Peyer's patch (tissue), 4 donors: ENCODE measurements at regions not wholly inside any gene's neighbourhood (a gene's known extent, or its start where the extent isn't known, plus 50 kb on each side); places are given as distances from the start of the nearest gene placed in this dataset.

ENCODE experiments used
- DNase-seq, 3 donors: peaks; one replicate each; pipeline ENCODE4 v3.0.0-alpha.2; 2017 to 2019
- H3K27ac ChIP-seq, 4 donors: fragments of 200-600 bp; sonication (generic); one replicate each; pipeline ENCODE4 v1.5.1; 2016 to 2019
- H3K27me3 ChIP-seq, 2 donors: fragments of 200-600 bp; sonication (generic); one replicate each; pipeline ENCODE4 v1.5.1; 2019
- H3K36me3 ChIP-seq, 3 donors: fragments of 200-600 bp; sonication (generic); one replicate each; pipeline ENCODE4 v1.5.1; 2016 to 2019
- H3K4me1 ChIP-seq, 4 donors: fragments of 200-600 bp; sonication (generic); one replicate each; pipeline ENCODE4 v1.5.1; 2016 to 2019
- H3K4me3 ChIP-seq, 4 donors: fragments of 200-600 bp; sonication (generic); 1 replicate in 3 of 4; 2 replicates in 1 of 4; pipeline ENCODE4 v1.5.1; 2016 to 2019; ENCODE audit warnings: mild to moderate bottlenecking in 1 of 4
- H3K9me3 ChIP-seq, 4 donors: fragments of 200-600 bp; sonication (generic); one replicate each; pipeline ENCODE4 v1.5.1; 2016 to 2019; ENCODE audit warnings: mild to moderate bottlenecking in 1 of 4
- POLR2A ChIP-seq, 2 donors: fragments of 450-650 bp; IDR thresholded peaks; one replicate each; pipeline ENCODE4 v1.5.1; 2017; ENCODE audit warnings: antibody characterized with exemption in 2 of 2, mild to moderate bottlenecking in 2 of 2, moderate library complexity in 2 of 2
- TF ChIP-seq, protein P1 (sequence below), 6 experiments: fragments of 450-650 bp in 4 of 6; fragments of 200-600 bp in 2 of 6; sonication (generic) in 1 of 6; IDR thresholded peaks; one replicate each; pipeline ENCODE4 v1.5.1; 2017 to 2019; ENCODE audit warnings: antibody characterized with exemption in 6 of 6, mild to moderate bottlenecking in 3 of 6, moderate library complexity in 1 of 6

DNA sequence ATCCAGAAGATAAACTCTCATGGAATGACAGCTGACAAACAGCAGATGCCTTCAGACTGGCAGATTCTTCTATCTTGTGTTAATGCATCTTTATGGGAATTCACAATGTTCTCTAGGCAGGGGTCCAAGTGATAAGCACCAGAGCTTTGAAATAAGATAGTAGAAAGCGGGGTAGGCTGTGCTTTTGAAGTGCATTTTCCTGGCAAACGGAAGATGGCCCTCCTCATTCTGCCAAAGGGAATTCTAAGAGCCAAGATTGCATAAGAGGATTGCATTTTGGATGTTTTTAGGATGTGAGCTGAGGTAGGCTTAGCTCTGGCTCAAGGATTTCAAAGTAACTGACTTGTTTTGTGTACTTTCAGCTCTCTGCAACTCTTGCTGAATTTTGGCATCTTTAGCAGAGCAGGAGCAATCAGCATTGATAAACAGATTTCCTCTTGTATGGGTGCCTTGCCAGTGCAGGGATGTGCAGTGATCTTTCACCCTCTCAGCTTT lies 298.5 kb upstream of the KLF6 start:
- DNase-seq: no peak
- no peaks in the 10 kb centered on the region for H3K36me3 ChIP-seq
- H3K4me1 ChIP-seq: peaks cover 0 to 4% (median 0%) of the 10 kb centered on the region in 4 donors
- TF ChIP-seq POLR2A (IDR thresholded peaks at IDR 0.05): no peak
- TF ChIP-seq, protein P1, sequence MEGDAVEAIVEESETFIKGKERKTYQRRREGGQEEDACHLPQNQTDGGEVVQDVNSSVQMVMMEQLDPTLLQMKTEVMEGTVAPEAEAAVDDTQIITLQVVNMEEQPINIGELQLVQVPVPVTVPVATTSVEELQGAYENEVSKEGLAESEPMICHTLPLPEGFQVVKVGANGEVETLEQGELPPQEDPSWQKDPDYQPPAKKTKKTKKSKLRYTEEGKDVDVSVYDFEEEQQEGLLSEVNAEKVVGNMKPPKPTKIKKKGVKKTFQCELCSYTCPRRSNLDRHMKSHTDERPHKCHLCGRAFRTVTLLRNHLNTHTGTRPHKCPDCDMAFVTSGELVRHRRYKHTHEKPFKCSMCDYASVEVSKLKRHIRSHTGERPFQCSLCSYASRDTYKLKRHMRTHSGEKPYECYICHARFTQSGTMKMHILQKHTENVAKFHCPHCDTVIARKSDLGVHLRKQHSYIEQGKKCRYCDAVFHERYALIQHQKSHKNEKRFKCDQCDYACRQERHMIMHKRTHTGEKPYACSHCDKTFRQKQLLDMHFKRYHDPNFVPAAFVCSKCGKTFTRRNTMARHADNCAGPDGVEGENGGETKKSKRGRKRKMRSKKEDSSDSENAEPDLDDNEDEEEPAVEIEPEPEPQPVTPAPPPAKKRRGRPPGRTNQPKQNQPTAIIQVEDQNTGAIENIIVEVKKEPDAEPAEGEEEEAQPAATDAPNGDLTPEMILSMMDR (IDR thresholded peaks at IDR 0.05): no peak
- no peaks in the 10 kb centered on the region for H3K27me3 ChIP-seq
- no peak overlapping the region for H3K4me3 ChIP-seq
- H3K9me3 ChIP-seq: no peaks in the 10 kb centered on the region
- H3K27ac ChIP-seq: peak overlapping the region in 2 of 4 donors; percentile 5 to 8

DNA sequence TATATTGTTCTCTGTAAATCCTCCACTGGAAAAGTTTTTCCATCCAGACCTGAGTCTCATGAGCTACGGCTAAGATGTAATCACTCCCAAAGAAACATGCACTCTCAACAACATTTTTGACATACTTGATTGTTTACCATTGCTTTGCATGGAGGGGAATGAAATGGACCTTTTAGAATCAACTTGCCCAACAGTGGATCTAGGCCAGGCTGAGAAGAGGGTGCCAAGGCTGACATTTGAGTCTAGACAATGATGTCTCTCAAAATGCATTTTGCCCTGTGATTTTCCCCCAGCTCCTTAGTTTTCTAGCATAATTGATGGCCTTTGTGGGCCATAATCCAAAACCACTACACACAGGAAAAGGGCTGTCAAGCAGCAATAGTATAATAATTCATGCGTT lies 297.9 kb upstream of the KLF6 start:
- Histone ChIP-seq H3K9me3 (no peaks in the 10 kb centered on the region), H3K4me3 (no peak overlapping the region), H3K4me1 (peaks cover 0 to 4% (median 0%) of the 10 kb centered on the region in 4 donors), H3K27ac (peak overlapping the region in 2 of 4 donors; percentile 5 to 8), H3K36me3 (no peaks in the 10 kb centered on the region), H3K27me3 (no peaks in the 10 kb centered on the region)
- DNase-seq: no peak
- TF ChIP-seq, protein P1 (IDR thresholded peaks at IDR 0.05): no peak
- TF ChIP-seq POLR2A (IDR thresholded peaks at IDR 0.05): no peak

DNA sequence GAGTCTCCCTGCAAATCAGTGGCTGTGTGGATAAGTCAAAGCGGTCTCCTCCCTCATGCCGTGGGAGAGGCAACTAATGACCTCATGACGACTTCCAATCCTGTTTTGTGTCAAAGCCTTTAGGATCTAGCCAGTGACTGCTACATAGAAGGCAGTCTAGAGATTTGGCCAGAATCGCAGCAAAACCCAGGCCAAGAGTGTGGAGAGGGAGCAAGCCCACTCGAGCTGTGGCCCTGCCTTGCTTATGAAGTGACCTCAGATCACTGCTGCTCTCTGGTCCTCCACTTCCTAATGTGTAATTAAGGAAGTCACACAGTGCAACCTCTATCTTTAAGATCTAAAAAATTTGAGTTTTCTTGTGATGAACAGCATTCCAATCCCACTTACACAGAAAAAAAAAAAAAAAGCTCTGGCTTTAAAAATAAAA lies 296.7 kb upstream of the KLF6 start:
- Histone ChIP-seq H3K27me3 (no peaks in the 10 kb centered on the region), H3K36me3 (no peaks in the 10 kb centered on the region), H3K27ac (no peak overlapping the region), H3K4me3 (no peak overlapping the region), H3K4me1 (peaks cover 0 to 4% (median 0%) of the 10 kb centered on the region in 4 donors), H3K9me3 (no peaks in the 10 kb centered on the region)
- no peak for DNase-seq
- no peak for TF ChIP-seq POLR2A (IDR thresholded peaks at IDR 0.05)
- TF ChIP-seq, protein P1 (IDR thresholded peaks at IDR 0.05): no peak

DNA sequence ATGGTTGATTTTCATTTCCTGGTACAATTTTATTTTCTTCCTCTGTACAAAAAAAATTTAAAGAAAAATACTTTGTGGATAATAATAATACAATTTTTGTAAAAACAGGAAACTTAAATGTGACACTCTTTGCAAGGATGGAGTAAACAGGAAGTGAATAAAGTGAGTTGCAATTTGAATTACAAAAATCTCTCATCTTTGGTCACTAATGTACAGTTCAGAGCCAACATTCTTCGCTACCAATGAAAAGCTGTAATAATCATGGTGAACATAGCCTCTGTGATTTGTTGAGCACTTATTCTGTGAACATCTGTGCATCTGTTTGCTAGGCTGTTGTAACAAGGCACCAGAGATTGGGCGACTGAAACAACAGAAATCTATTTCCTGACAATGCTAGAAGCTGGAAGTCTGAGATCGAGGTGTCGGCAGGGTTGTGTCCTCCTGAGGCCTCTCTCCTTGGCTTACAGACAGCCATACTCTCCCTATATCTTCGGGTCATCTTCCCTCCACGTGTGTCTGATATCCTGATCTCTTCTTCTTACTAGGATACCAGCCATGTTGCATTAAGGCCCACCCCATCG lies 295.3 kb upstream of the KLF6 start:
- no peak for DNase-seq
- H3K27me3 ChIP-seq: no peaks in the 10 kb centered on the region
- no peak overlapping the region for H3K4me3 ChIP-seq
- H3K27ac ChIP-seq: peak overlapping the region in 2 of 4 donors; percentile 27 to 35
- peaks cover 0 to 4% (median 0%) of the 10 kb centered on the region in 4 donors for H3K4me1 ChIP-seq
- H3K9me3 ChIP-seq: no peaks in the 10 kb centered on the region
- TF ChIP-seq POLR2A (IDR thresholded peaks at IDR 0.05): no peak
- TF ChIP-seq, protein P1 (IDR thresholded peaks at IDR 0.05): no peak
- no peaks in the 10 kb centered on the region for H3K36me3 ChIP-seq

- DNase-seq: no peak
- Histone ChIP-seq H3K4me3 (no peak overlapping the region), H3K27ac (peak overlapping the region in 1 of 4 donors; percentile 25), H3K4me1 (peaks cover 0 to 4% (median 0%) of the 10 kb centered on the region in 4 donors), H3K36me3 (no peaks in the 10 kb centered on the region), H3K9me3 (no peaks in the 10 kb centered on the region), H3K27me3 (no peaks in the 10 kb centered on the region)
- TF ChIP-seq POLR2A (IDR thresholded peaks at IDR 0.05): no peak
- TF ChIP-seq, protein P1 (IDR thresholded peaks at IDR 0.05): no peak
Measured at GRCh38 chr10:4079803-4080202, 294.8 kb upstream of the KLF6 start.
